Gastroesophageal sphincter (tissue), 2 donors: ENCODE measurements at regions not wholly inside any gene's neighbourhood (a gene's known extent, or its start where the extent isn't known, plus 50 kb on each side); places are given as distances from the start of the nearest gene placed in this dataset.

Experiments
- POLR2A ChIP-seq, 2 donors: fragments of 450-650 bp; IDR thresholded peaks; one replicate each; pipeline ENCODE4 v1.6.1; 2017; ENCODE audit warnings: antibody characterized with exemption in 2 of 2, mild to moderate bottlenecking in 2 of 2, moderate library complexity in 1 of 2
- POLR2AphosphoS5 ChIP-seq: sonication (generic); formaldehyde crosslinking; IDR thresholded peaks from one replicate; pipeline ENCODE4 v1.6.1; 2017; ENCODE audit warnings: antibody characterized with exemption

DNA sequence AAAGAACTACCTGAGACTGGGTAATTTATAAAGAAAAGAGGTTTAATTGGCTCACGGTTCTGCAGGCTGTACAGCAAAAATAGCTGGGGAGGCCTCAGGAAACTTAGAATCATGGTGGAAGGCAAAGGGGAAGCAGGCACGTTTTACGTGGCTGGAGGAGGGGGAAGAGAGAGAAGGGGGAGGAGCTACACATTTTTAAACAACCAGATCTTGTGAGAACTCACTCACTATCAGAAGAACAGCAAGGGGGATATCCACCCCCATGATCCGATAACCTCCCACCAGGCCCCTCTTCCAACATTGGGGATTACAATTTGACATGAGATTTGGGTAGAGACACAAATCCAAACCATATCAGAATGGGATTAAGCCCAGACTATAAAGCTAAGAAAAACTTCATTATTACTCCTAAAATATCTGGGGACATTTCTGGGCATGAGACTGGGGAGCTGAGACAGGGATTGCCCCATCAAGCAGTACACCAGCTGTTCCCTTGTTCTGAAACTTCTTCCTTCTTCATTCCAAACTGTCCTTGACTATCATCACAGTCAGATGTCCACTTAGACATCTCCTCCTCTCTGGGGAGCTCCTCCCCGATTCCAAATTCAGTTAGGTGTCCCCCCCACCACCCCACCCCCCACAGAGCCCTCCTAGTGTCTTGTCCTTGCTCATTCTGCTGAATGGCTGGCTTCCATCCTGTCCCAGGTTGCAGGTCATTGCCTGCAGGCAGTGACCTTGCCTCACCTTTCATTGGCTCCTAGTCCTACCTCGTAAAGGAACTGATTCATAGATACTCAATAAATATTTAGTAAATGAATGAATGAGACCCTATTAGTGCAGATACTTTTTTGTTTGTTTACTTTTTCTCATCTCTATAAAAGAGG lies 132.6 kb downstream of the EVX1 start:
- TF ChIP-seq POLR2AphosphoS5 (no peak), POLR2A (IDR thresholded peaks at IDR 0.05) (no peak)
